ENCODE measurements at regions not wholly inside any gene's neighbourhood (a gene's known extent, or its start where the extent isn't known, plus 50 kb on each side); places are given as distances from the start of the nearest gene placed in this dataset.

DNA sequence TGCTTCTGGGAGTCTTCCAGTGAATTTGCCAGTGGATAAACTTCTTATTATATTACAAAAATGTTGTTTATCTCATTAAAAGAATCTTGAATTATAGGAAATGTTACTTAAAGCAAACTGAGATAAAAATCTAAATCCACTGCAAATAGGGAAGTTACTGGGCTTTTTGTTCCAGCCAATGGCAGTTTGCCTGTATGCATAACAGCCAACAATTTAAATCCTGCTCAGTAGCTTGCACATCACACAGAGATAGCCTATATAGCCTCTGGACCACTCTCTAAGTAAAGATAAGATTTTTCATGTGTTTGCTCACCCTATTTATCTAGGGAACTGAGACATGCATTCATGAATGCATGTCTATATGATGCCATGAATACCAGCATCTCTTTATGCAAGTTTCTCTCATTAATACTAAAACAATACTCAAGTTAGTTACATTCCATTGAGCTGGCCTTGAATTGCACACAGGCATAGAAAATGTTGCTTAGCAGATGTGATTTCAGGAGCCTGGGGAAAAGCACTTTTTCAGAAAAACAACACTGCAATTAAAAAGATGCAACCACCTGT is 92.1 kb upstream of the GPR149 start:
- H3K27ac ChIP-seq = no peak overlapping the region
- no peak overlapping the region for H3K4me3 ChIP-seq

DNA sequence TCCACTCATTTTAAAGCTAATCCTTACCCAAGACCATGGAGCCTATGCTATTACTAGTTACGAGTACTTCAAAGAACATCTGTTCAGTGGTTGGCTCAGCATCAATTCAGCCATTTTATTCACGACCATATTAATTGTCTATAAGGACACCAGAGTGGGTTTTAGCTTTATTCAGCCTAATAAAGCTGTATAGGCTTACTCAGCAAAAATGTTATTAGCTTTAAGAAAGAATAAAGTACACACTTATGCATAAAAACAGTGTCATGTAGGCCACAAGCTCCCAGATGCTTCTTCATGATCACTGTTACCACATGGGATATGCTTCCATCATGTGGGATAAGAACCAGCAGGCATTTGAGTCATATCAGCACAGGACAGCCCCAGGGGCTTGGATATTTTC is 87.4 kb upstream of the GPR149 start:
- no peak overlapping the region for H3K4me3 ChIP-seq
- no peak overlapping the region for H3K27ac ChIP-seq

DNA sequence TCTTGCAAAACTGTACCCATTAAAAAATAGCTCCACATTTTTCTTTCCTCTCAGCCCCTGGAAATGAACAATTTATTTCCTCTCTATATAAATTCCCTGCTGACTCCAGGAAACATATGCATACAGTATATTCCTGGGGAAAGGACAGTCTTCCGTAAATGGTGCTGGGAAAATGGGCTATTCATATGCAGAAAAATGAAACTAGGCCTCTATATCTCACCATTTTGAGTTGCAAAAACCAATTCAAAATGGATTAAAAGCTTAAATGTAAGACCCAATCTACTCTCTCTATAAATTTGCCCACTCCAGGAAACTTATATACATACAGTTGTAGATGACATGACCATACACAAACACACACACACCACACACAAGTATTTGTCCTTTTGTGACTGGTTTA is 85.9 kb upstream of the GPR149 start:
- H3K4me3 ChIP-seq = no peak overlapping the region

GRCh38 chr3:154510780-154511179 is 80.8 kb upstream of the GPR149 start:
- H3K27ac ChIP-seq = no peak overlapping the region
- no peak overlapping the region for H3K4me3 ChIP-seq

More for the DNA sequence above, 85.9 kb upstream of the GPR149 start:
- no peak overlapping the region for H3K27ac ChIP-seq

DNA sequence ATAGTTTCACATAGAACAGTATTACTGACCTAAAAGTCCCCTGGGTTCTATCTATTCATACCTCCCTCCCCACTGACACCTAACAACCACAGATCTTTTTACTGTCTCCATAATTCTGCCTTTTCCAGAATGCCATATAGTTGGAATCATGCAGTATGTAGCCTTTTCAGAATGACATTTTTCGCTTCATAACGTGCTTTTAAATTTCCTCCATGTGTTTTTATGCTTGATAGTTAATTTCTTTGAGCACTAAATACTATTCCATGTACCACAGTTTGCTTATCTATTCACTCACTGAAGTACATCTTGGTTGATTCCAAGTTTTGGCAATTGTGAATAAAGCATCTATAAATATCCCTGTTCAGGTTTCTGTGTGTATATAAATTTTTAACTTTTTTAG is 77.7 kb upstream of the GPR149 start:
- Histone ChIP-seq H3K4me3 (no peak overlapping the region), H3K27ac (no peak overlapping the region)

GRCh38 chr3:154496978-154497377 is 67.0 kb upstream of the GPR149 start:
- Histone ChIP-seq H3K4me3 (no peak overlapping the region), H3K27ac (no peak overlapping the region)

DNA sequence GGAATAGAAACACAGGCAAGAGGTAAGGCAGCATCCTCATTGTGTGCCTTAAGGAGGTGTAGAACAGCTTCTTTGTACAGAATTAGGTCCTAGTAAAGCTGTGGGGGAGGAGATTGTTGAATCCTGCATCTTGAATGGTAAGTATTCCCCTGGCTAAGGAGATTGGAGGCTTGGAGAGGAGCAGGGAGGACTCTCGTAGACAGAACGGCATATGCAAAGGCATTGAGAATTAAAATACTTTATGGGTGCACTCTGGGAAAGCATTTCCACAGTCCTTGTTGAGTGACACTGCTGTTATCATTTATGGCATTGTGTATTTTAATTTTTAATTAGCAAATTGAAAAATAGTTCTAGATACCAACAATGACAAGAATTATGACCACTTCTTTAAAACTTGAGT is 66.5 kb upstream of the GPR149 start:
- no peak overlapping the region for H3K27ac ChIP-seq
- no peak overlapping the region for H3K4me3 ChIP-seq

GRCh38 chr3:154486949-154487348 is 57.0 kb upstream of the GPR149 start:
- Histone ChIP-seq H3K4me3 (no peak overlapping the region), H3K27ac (no peak overlapping the region)

DNA sequence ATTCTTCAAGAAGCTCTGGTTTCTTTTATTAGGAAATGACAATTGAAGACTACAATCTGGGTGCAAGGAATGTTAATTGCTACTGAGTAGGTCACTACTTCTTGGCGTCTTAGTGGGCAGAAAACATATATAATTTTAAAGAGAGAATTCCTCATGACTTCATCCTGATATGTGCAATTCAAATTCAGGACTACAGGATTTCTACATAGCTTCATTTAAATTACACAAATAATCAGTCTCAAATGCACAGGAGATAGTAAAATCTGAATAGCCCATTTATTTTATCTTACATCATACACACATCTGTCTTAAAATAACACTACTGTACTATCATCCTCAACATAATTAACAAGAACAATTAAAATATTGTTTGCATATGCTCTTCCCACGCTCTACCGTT is 52.5 kb upstream of the GPR149 start:
- H3K4me3 ChIP-seq = no peak overlapping the region
- H3K27ac ChIP-seq = no peak overlapping the region

DNA sequence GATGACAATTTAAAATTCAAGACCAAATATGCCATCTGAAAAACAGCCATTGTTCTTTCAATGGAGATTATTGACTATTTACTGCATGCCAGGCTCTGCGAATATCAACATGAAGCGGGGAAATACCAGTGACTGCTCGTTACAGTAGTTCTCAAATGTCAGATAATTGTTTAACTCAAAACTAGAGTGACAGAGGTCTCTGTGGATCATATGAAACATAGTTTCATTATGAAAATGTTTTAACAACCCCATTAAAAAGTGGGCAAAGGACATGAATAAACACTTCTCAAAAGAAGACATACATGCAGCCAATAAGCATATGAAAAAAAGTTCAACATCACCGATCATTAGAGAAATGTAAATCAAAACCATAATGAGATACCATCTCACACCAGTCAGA is 50.0 kb upstream of the GPR149 start:
- Histone ChIP-seq H3K27ac (no peak overlapping the region), H3K4me3 (no peak overlapping the region)
